Ishikawa (cell line): ENCODE measurements at regions not wholly inside any gene's neighbourhood (a gene's known extent, or its start where the extent isn't known, plus 50 kb on each side); places are given as distances from the start of the nearest gene placed in this dataset.

Experiments used
- CEBPB ChIP-seq: IDR thresholded peaks from 2 replicates; pipeline ENCODE4 v1.6.1; 2012
- CREB1 ChIP-seq: IDR thresholded peaks from 2 replicates; pipeline ENCODE4 v1.6.1; 2012; ENCODE audit warnings: low read depth
- EGR1 ChIP-seq: IDR thresholded peaks from 2 replicates; pipeline ENCODE4 v1.6.1; 2012
- EP300 ChIP-seq: IDR thresholded peaks from 2 replicates; pipeline ENCODE4 v1.6.1; 2012; ENCODE audit warnings: borderline replicate concordance
- FOXM1 ChIP-seq: IDR thresholded peaks from 2 replicates; pipeline ENCODE4 v1.6.1; 2012; ENCODE audit warnings: low read depth, borderline replicate concordance
- MAX ChIP-seq: IDR thresholded peaks from 2 replicates; pipeline ENCODE4 v1.6.1; 2012
- NFIC ChIP-seq: IDR thresholded peaks from 2 replicates; pipeline ENCODE4 v1.6.1; 2012
- RAD21 ChIP-seq: IDR thresholded peaks from 2 replicates; pipeline ENCODE4 v1.6.1; 2012; ENCODE audit warnings: low read depth
- REST ChIP-seq: IDR thresholded peaks from 2 replicates; pipeline ENCODE4 v1.6.1; 2012; ENCODE audit warnings: low read depth, mild to moderate bottlenecking
- TAF1 ChIP-seq: IDR thresholded peaks from 2 replicates; pipeline ENCODE4 v1.6.1; 2012; ENCODE audit warnings: low read depth, mild to moderate bottlenecking
- TCF12 ChIP-seq: IDR thresholded peaks from 2 replicates; pipeline ENCODE4 v1.6.1; 2012; ENCODE audit warnings: low read depth
- TEAD4 ChIP-seq: IDR thresholded peaks from 2 replicates; pipeline ENCODE4 v1.6.1; 2012
- USF1 ChIP-seq: IDR thresholded peaks from 2 replicates; pipeline ENCODE4 v1.6.1; 2012
- YY1 ChIP-seq: IDR thresholded peaks from 2 replicates; pipeline ENCODE4 v1.6.1; 2012; ENCODE audit warnings: low read depth
- ZBTB7A ChIP-seq: IDR thresholded peaks from 2 replicates; pipeline ENCODE4 v1.6.1; 2012; ENCODE audit warnings: low read depth

GRCh38 chr5:155430192-155430591 is 416.6 kb downstream of the KIF4B start:
- TF ChIP-seq REST: no peak
- no peak for TF ChIP-seq EGR1

GRCh38 chr5:155434267-155434666 is 420.7 kb downstream of the KIF4B start:
- TF ChIP-seq FOXM1: no peak
- TF ChIP-seq TCF12: no peak
- TF ChIP-seq USF1: no peak
- no peak for TF ChIP-seq EP300
- no peak for TF ChIP-seq TEAD4
- TF ChIP-seq CEBPB: no peak
- no peak for TF ChIP-seq MAX
- no peak for TF ChIP-seq NFIC
- TF ChIP-seq CREB1: no peak

- no peak for TF ChIP-seq TEAD4
- TF ChIP-seq TCF12: no peak
- no peak for TF ChIP-seq YY1
- no peak for TF ChIP-seq RAD21
- TF ChIP-seq USF1: no peak
- no peak for TF ChIP-seq REST
- TF ChIP-seq MAX: no peak
- TF ChIP-seq ZBTB7A: no peak
- no peak for TF ChIP-seq CREB1
- no peak for TF ChIP-seq TAF1
- no peak for TF ChIP-seq CEBPB
- TF ChIP-seq EP300: no peak
- TF ChIP-seq NFIC: no peak
Measured at GRCh38 chr5:155434681-155435080, 421.1 kb downstream of the KIF4B start.

GRCh38 chr5:155441849-155442248 is 428.3 kb downstream of the KIF4B start:
- TF ChIP-seq EP300 (no peak), CREB1 (no peak), ZBTB7A (no peak), YY1 (no peak), RAD21 (no peak), CEBPB (no peak), NFIC (no peak), EGR1 (no peak), USF1 (no peak), TAF1 (no peak), TEAD4 (no peak), TCF12 (no peak), REST (no peak), MAX (no peak), FOXM1 (no peak)
